NT2/D1 (cell line): ENCODE measurements at regions not wholly inside any gene's neighbourhood (a gene's known extent, or its start where the extent isn't known, plus 50 kb on each side); places are given as distances from the start of the nearest gene placed in this dataset.

ENCODE experiments used
- SUZ12 ChIP-seq: IDR thresholded peaks from 2 replicates; pipeline ENCODE4 v1.6.1; 2011; ENCODE audit not compliant: insufficient read length, insufficient read depth; ENCODE audit errors: extremely low read depth
- YY1 ChIP-seq: IDR thresholded peaks from 2 replicates; pipeline ENCODE4 v1.6.1; 2011; ENCODE audit not compliant: insufficient read length, insufficient read depth
- ZNF274 ChIP-seq: IDR thresholded peaks from 2 replicates; pipeline ENCODE4 v1.6.1; 2011; ENCODE audit warnings: mild to moderate bottlenecking, low read depth, low read length

DNA sequence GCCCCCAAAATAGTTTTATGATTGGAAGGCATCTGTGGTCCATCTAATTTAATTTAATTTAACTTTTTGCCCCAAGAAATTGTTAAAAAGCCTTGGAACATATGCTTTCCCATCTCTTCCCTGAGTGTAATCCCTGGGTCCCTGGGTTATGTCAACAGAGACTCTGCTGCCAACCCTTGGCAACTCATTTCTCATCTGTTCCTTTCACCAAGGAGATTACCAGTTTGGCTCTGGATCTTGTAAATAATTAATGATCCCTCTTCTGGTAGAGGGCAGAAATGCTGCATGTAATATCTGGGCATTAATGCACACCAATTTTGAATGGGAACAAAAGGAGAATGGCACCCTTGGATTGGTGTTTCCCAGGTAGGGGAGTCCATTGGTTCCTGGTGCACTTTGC is 514.2 kb downstream of the CCSER2 start:
- no peak for TF ChIP-seq YY1
- no peak for TF ChIP-seq ZNF274
- no peak for TF ChIP-seq SUZ12
